ENCODE measurements at regions not wholly inside any gene's neighbourhood (a gene's known extent, or its start where the extent isn't known, plus 50 kb on each side); places are given as distances from the start of the nearest gene placed in this dataset.
A peak's percentile ranks its signal among the peaks of the same experiment; 100 is the strongest.

DNA sequence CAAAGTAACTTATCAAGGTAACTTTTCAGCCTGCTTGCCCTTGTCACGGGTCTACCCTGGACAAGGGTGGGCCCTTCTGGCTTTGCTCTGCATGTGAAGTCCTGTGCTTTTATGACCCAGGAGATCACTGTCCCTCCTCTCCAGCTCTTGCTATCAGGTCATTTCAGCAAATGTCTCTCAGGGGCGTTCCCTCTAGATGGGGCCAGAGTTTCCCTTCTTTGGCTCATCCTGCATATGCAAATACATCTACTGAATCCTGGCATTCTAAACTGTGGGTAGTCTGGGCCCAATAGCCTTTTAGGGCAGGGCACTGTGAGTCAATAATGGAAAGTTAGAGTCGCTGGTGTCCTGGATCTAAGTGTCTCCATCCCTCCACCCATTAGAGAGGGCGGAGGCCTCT, 366.9 kb upstream of the USP24 start:
- Histone ChIP-seq H3K4me3 (ENCODE audit: low read length in 3 of 3) (no peak overlapping the region), H3K36me3 (ENCODE audit: control insufficient read depth in 2 of 3, insufficient read depth in 3 of 3, low read length in 3 of 3) (no peaks in the 10 kb centered on the region), H3K27ac (ENCODE audit: low read depth in 2 of 2, low read length in 2 of 2) (no peak overlapping the region), H3K9me3 (ENCODE audit: control insufficient read depth in 2 of 3, insufficient read depth in 1 of 3, low read length in 3 of 3) (no peaks in the 10 kb centered on the region), H3K9ac (ENCODE audit: low read length in 3 of 3) (no peak overlapping the region), H3K27me3 (ENCODE audit: control insufficient read depth, insufficient read depth, low read length) (no peaks in the 10 kb centered on the region), H3K4me1 (ENCODE audit: control insufficient read depth in 2 of 3, insufficient read depth in 2 of 3, low read depth in 1 of 3, low read length in 3 of 3) (no peaks in the 10 kb centered on the region)
- intact Hi-C loops (cut with DNase I), result no loop called here
- FAIRE-seq (no peak), DNase-seq (no peak)
- TF ChIP-seq, protein P1, sequence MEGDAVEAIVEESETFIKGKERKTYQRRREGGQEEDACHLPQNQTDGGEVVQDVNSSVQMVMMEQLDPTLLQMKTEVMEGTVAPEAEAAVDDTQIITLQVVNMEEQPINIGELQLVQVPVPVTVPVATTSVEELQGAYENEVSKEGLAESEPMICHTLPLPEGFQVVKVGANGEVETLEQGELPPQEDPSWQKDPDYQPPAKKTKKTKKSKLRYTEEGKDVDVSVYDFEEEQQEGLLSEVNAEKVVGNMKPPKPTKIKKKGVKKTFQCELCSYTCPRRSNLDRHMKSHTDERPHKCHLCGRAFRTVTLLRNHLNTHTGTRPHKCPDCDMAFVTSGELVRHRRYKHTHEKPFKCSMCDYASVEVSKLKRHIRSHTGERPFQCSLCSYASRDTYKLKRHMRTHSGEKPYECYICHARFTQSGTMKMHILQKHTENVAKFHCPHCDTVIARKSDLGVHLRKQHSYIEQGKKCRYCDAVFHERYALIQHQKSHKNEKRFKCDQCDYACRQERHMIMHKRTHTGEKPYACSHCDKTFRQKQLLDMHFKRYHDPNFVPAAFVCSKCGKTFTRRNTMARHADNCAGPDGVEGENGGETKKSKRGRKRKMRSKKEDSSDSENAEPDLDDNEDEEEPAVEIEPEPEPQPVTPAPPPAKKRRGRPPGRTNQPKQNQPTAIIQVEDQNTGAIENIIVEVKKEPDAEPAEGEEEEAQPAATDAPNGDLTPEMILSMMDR (IDR thresholded peaks at IDR 0.05; ENCODE audit: borderline replicate concordance, extremely low read depth, insufficient read depth), result no peak

DNA sequence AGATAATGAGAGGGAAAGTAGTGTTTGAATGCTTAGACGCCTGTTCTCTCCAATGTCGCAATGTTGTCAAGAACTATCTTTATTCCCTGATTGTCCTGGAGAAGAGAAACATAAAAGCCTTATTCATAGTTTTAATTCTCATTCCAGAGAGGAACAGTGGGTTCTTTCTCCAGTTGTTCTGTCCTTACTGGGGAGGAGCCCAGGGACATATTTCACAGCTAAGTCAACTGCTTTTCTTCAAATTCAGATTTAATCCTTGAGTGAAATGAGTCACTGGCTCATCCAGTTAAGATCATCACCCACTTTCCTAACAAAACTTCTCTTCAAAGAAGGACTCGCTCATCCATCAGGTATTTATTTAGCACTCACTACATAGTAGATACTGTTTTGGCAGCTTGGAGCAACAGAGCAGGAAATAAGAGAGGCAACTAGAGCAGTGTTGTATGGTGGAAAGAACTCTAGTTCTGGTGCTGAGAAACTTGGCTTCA, 365.7 kb upstream of the USP24 start:
- no peak overlapping the region for H3K27ac ChIP-seq (ENCODE audit: low read depth in 2 of 2, low read length in 2 of 2)
- H3K9me3 ChIP-seq (ENCODE audit: control insufficient read depth in 2 of 3, insufficient read depth in 1 of 3, low read length in 3 of 3), result no peaks in the 10 kb centered on the region
- H3K9ac ChIP-seq (ENCODE audit: low read length in 3 of 3), result no peak overlapping the region
- TF ChIP-seq, protein P1 (IDR thresholded peaks at IDR 0.05; ENCODE audit: borderline replicate concordance, extremely low read depth, insufficient read depth), result no peak
- FAIRE-seq, result no peak
- no peaks in the 10 kb centered on the region for H3K36me3 ChIP-seq (ENCODE audit: control insufficient read depth in 2 of 3, insufficient read depth in 3 of 3, low read length in 3 of 3)
- no peaks in the 10 kb centered on the region for H3K27me3 ChIP-seq (ENCODE audit: control insufficient read depth, insufficient read depth, low read length)
- H3K4me3 ChIP-seq (ENCODE audit: low read length in 3 of 3), result no peak overlapping the region
- DNase-seq, result no peak
- intact Hi-C loops (cut with DNase I), result no loop called here
- no peaks in the 10 kb centered on the region for H3K4me1 ChIP-seq (ENCODE audit: control insufficient read depth in 2 of 3, insufficient read depth in 2 of 3, low read depth in 1 of 3, low read length in 3 of 3)

DNA sequence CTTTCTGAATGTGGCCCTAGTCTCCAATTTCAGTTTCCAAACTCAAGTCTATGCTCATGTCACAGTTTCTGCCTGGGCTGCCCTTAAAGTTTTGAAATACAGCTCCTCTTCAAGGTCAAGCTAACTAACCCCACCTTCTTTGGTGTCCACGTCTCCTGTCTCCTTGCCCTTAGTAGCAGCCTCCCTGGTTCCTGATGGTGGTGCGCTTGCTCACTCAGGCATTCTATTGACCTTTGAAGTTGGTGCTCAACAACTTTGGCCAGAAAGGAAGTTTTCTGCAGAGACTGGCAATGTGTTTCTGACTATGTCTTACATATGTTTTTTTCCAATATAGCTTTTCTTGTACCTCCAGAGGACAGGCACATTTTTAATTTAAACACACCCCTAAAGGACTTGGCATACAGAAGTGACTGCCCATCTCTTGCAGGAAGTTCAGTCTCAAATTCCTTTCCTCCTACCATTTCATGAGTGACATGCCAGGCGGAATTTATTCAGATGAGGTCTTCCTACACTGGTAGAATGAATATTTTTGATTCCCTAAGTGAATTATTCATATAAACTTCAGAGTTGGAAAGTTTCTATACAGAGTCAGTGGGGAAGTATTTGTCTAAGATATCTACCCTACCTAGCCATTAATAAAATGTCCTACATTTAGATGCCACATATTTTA, 364.3 kb upstream of the USP24 start:
- Histone ChIP-seq H3K4me3 (ENCODE audit: low read length in 3 of 3) (no peak overlapping the region), H3K36me3 (ENCODE audit: control insufficient read depth in 2 of 3, insufficient read depth in 3 of 3, low read length in 3 of 3) (no peaks in the 10 kb centered on the region), H3K4me1 (ENCODE audit: control insufficient read depth in 2 of 3, insufficient read depth in 2 of 3, low read depth in 1 of 3, low read length in 3 of 3) (no peaks in the 10 kb centered on the region), H3K9me3 (ENCODE audit: control insufficient read depth in 2 of 3, insufficient read depth in 1 of 3, low read length in 3 of 3) (no peaks in the 10 kb centered on the region), H3K9ac (ENCODE audit: low read length in 3 of 3) (no peak overlapping the region), H3K27me3 (ENCODE audit: control insufficient read depth, insufficient read depth, low read length) (no peaks in the 10 kb centered on the region), H3K27ac (ENCODE audit: low read depth in 2 of 2, low read length in 2 of 2) (no peak overlapping the region)
- intact Hi-C loops (cut with DNase I), result no loop called here
- no peak for FAIRE-seq
- DNase-seq, result peak in 2 of 5 donors; percentile 38 to 42
- TF ChIP-seq, protein P1 (IDR thresholded peaks at IDR 0.05; ENCODE audit: borderline replicate concordance, extremely low read depth, insufficient read depth), result no peak

DNA sequence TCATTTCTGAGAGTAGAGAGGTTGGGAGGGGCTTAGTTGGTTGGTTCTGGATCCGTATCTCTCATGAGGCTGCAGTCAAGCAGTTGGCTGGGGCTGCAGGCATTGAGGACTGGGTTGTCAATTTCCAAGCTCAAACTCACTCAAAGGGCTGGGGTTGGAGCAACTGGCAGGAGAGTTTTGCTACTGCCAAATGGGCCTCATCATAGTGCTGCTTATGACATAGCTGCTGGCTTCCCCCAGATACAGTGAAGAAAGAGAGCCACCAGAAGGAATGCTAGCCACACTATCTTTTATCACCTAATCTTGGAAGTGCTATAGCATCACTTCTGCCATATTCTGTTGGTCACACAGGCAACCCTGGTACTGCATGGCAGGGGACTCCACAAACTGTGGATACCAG, 363.5 kb upstream of the USP24 start:
- no peak overlapping the region for H3K4me3 ChIP-seq (ENCODE audit: low read length in 3 of 3)
- no peak overlapping the region for H3K9ac ChIP-seq (ENCODE audit: low read length in 3 of 3)
- DNase-seq (no peak), FAIRE-seq (no peak)
- no peaks in the 10 kb centered on the region for H3K36me3 ChIP-seq (ENCODE audit: control insufficient read depth in 2 of 3, insufficient read depth in 3 of 3, low read length in 3 of 3)
- H3K27me3 ChIP-seq (ENCODE audit: control insufficient read depth, insufficient read depth, low read length), result no peaks in the 10 kb centered on the region
- intact Hi-C loops (cut with DNase I), result no loop called here
- H3K9me3 ChIP-seq (ENCODE audit: control insufficient read depth in 2 of 3, insufficient read depth in 1 of 3, low read length in 3 of 3), result no peaks in the 10 kb centered on the region
- TF ChIP-seq, protein P1 (IDR thresholded peaks at IDR 0.05; ENCODE audit: borderline replicate concordance, extremely low read depth, insufficient read depth), result no peak
- no peak overlapping the region for H3K27ac ChIP-seq (ENCODE audit: low read depth in 2 of 2, low read length in 2 of 2)
- no peaks in the 10 kb centered on the region for H3K4me1 ChIP-seq (ENCODE audit: control insufficient read depth in 2 of 3, insufficient read depth in 2 of 3, low read depth in 1 of 3, low read length in 3 of 3)

Measured in kidney (tissue), 13 donors.